MG63 (cell line): ENCODE measurements at regions not wholly inside any gene's neighbourhood (a gene's known extent, or its start where the extent isn't known, plus 50 kb on each side); places are given as distances from the start of the nearest gene placed in this dataset.
"Not testable (repeated sequence)": the region's sequence is repeated elsewhere in the genome, so short reads cannot be mapped to it uniquely, and the experiment has no call there.

ENCODE experiments used
- DNase-seq: peaks from one replicate; pipeline ENCODE4 v3.0.0-alpha.2; 2020
- H3K27me3 ChIP-seq: fragments of 250-450 bp; sonication (Bioruptor Pico); 2 replicates; pipeline ENCODE4 v1.5.1; 2020; ENCODE audit warnings: mild to moderate bottlenecking, moderate library complexity
- H3K36me3 ChIP-seq: fragments of 250-450 bp; sonication (Bioruptor Pico); 2 replicates; pipeline ENCODE4 v1.5.1; 2020; ENCODE audit warnings: mild to moderate bottlenecking, moderate library complexity
- H3K4me3 ChIP-seq: fragments of 250-450 bp; sonication (Bioruptor Pico); 2 replicates; pipeline ENCODE4 v1.5.1; 2020; ENCODE audit warnings: mild to moderate bottlenecking, moderate library complexity
- H3K9me3 ChIP-seq: fragments of 250-450 bp; sonication (Bioruptor Pico); 2 replicates; pipeline ENCODE4 v1.5.1; 2020; ENCODE audit warnings: mild to moderate bottlenecking, moderate library complexity

DNA sequence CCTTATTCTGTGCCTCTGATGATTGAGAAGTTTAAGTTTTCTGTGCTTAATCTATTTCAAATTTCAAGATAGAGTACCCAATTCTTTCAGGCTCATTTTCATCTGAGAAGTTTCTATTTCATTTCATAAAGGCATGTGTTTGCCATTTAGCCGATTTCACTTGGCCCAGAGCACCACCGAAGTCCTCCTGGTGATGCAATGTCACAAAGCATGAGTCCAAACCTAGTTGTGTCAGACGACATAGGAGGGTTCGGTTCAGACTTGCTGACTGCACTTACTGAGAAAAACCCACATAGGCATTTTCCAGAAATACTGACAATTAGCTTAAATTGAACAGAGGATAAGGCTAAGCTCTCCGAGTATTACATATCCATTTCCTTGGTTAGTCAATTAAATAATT is 152.4 kb upstream of the FAR2 start:
- no peak for DNase-seq
- no peak overlapping the region for H3K4me3 ChIP-seq
- no peaks in the 10 kb centered on the region for H3K9me3 ChIP-seq
- H3K36me3 ChIP-seq = no peaks in the 10 kb centered on the region
- H3K27me3 ChIP-seq = no peaks in the 10 kb centered on the region

- H3K36me3 ChIP-seq = no peaks in the 10 kb centered on the region
- no peak for DNase-seq
- no peak overlapping the region for H3K4me3 ChIP-seq
- H3K9me3 ChIP-seq = no peaks in the 10 kb centered on the region
- H3K27me3 ChIP-seq = no peaks in the 10 kb centered on the region
These were observed 150.4 kb upstream of the FAR2 start for GRCh38 chr12:28998662-28999120.

GRCh38 chr12:29004066-29004935 is 144.8 kb upstream of the FAR2 start:
- H3K36me3 ChIP-seq = no peaks in the 10 kb centered on the region
- no peaks in the 10 kb centered on the region for H3K27me3 ChIP-seq
- H3K4me3 ChIP-seq = no peak overlapping the region
- no peaks in the 10 kb centered on the region for H3K9me3 ChIP-seq
- no peak for DNase-seq

- Histone ChIP-seq H3K9me3 (no peaks in the 10 kb centered on the region), H3K27me3 (no peaks in the 10 kb centered on the region), H3K4me3 (no peak overlapping the region), H3K36me3 (no peaks in the 10 kb centered on the region)
- no peak for DNase-seq
These were observed 144.2 kb upstream of the FAR2 start for GRCh38 chr12:29004936-29005304.

GRCh38 chr12:29008786-29009185 is 140.3 kb upstream of the FAR2 start:
- Histone ChIP-seq H3K9me3 (no peaks in the 10 kb centered on the region), H3K4me3 (no peak overlapping the region), H3K36me3 (no peaks in the 10 kb centered on the region), H3K27me3 (no peaks in the 10 kb centered on the region)
- no peak for DNase-seq

DNA sequence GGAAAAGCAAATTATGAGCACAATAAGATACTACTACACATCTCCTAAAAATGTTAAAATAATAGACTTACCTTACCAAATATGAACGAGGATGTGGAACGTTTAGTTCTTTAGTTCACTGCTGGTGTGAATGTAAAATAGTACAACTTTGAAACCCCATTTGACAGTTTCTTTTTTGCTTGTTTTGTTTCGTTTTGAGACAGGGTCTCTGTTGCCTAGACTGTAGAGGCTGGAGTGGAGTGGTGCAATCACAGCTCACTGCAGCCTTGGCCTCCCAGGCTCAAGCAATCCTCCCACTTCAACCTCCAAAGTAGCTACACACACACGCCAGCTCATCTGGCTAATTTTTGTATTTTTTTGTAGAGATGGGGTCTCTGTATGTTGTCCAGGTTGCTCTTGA is 136.4 kb upstream of the FAR2 start:
- no peak overlapping the region for H3K4me3 ChIP-seq
- H3K9me3 ChIP-seq = no peaks in the 10 kb centered on the region
- H3K27me3 ChIP-seq = no peaks in the 10 kb centered on the region
- DNase-seq = no peak
- H3K36me3 ChIP-seq = no peaks in the 10 kb centered on the region

GRCh38 chr12:29017532-29017931 is 131.5 kb upstream of the FAR2 start:
- H3K27me3 ChIP-seq, H3K36me3 ChIP-seq, H3K4me3 ChIP-seq, DNase-seq, H3K9me3 ChIP-seq: not testable (repeated sequence)

- DNase-seq = no peak
- H3K9me3 ChIP-seq = no peaks in the 10 kb centered on the region
- no peaks in the 10 kb centered on the region for H3K27me3 ChIP-seq
- no peaks in the 10 kb centered on the region for H3K36me3 ChIP-seq
- no peak overlapping the region for H3K4me3 ChIP-seq
These were observed 125.5 kb upstream of the FAR2 start for GRCh38 chr12:29023436-29024076.

- H3K9me3 ChIP-seq = no peaks in the 10 kb centered on the region
- no peaks in the 10 kb centered on the region for H3K36me3 ChIP-seq
- no peak for DNase-seq
- no peak overlapping the region for H3K4me3 ChIP-seq
- no peaks in the 10 kb centered on the region for H3K27me3 ChIP-seq
These were observed 125.0 kb upstream of the FAR2 start for GRCh38 chr12:29024117-29024516.

DNA sequence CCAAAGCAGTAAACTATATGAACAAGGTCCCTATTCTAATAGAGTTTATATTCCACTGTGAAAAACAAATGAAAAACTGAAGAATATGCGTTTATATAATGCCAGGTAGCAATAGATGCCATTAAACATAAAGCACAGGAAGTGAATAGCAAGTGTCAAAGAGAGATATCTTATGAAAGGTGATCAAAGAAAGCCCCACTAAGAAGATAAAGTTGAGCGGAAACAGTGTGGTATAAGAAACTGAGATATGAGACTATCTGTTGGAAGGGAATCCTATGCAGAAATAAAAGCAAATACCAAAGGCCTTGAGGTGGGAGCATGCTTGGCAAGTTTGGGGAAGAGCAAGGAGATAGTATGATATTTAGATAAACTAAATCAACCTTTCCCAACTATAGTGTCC is 123.1 kb upstream of the FAR2 start:
- Histone ChIP-seq H3K4me3 (no peak overlapping the region), H3K36me3 (no peaks in the 10 kb centered on the region), H3K9me3 (no peaks in the 10 kb centered on the region), H3K27me3 (no peaks in the 10 kb centered on the region)
- DNase-seq = no peak

DNA sequence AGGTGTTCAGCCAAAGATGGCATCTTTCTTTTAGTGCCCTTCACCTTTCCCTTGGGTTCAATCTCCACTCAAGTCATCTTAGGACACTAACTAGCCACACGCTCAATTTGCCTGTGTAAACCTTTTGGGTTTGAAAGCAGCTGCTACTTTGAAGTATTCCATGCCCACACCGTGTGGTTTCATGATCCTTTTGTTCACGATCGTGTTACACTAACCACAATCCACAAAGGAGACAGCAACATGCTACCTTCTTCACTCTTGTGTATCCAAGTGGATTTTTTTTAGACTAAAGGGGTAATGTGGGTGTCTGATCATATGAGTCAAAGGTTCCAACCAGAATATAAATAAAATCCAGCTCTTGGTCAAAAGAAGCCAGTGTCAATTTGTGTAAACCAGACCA is 122.7 kb upstream of the FAR2 start:
- no peak for DNase-seq
- H3K27me3 ChIP-seq = no peaks in the 10 kb centered on the region
- no peaks in the 10 kb centered on the region for H3K36me3 ChIP-seq
- no peaks in the 10 kb centered on the region for H3K9me3 ChIP-seq
- no peak overlapping the region for H3K4me3 ChIP-seq

GRCh38 chr12:29029484-29029883 is 119.6 kb upstream of the FAR2 start:
- not testable (repeated sequence) for H3K27me3 ChIP-seq, H3K4me3 ChIP-seq, DNase-seq, H3K36me3 ChIP-seq, H3K9me3 ChIP-seq

DNA sequence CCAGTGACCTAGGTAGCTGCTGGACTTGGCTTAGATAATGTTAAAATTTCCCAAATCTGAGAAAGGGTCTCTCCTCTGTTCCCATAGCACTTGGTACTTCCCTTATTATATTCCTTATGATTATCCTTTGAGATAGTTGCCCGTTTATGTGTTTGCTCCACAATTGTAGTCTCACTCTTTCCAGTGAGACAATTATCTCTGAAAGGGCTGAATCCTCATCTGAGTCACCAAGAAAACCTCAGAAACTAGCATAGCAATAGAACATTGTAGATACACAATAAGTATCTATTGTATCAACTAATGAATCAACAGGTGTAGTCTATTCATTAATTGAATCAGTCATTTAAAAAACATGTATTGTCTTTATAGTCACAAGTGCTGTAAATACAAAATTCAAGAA is 119.1 kb upstream of the FAR2 start:
- no peaks in the 10 kb centered on the region for H3K36me3 ChIP-seq
- H3K4me3 ChIP-seq = no peak overlapping the region
- H3K27me3 ChIP-seq = no peaks in the 10 kb centered on the region
- H3K9me3 ChIP-seq = no peaks in the 10 kb centered on the region
- DNase-seq = no peak

DNA sequence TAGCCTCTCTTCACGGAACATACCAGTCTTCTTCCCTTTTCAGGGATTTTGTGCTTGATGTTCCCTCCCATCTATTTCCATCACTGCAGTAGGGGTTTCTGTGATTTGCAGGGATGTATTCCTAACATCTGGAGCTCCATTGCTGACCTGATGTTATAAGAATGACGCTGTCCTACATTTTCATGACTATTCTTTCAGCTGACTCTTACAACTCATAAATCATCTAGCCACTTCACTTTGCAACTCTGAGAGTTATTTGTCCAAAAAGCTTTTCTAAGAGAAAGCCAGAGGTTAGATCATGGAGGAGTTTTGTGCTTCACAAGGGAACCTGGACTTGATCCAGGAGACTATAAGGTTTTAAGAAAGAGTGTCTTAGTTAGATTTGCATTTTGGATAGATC is 116.6 kb upstream of the FAR2 start:
- Histone ChIP-seq H3K36me3 (no peaks in the 10 kb centered on the region), H3K9me3 (no peaks in the 10 kb centered on the region), H3K27me3 (no peaks in the 10 kb centered on the region), H3K4me3 (no peak overlapping the region)
- DNase-seq = no peak

GRCh38 chr12:29033519-29033918 is 115.6 kb upstream of the FAR2 start:
- H3K4me3 ChIP-seq = no peak overlapping the region
- H3K9me3 ChIP-seq = no peaks in the 10 kb centered on the region
- H3K36me3 ChIP-seq = no peaks in the 10 kb centered on the region
- H3K27me3 ChIP-seq = no peaks in the 10 kb centered on the region
- no peak for DNase-seq

DNA sequence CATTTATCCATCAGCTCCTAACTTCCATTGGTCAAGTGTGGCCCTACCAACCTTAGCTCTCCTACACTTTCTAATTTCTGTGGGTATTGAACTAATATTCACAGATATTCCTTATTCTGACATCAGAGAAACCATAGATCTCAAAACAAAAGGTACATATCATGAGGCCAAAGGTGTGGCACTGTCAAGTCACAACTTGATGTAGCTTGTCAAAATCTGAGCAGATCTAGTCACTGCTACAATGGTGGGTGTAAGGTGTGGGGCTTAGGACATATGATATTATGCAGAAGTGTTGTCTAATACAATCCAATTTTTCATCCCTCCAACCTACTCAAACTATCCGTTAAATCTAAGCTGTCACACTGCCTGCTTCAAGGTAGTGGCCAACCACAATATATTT is 114.0 kb upstream of the FAR2 start:
- Histone ChIP-seq H3K36me3 (no peaks in the 10 kb centered on the region), H3K27me3 (no peaks in the 10 kb centered on the region)
- DNase-seq = no peak

GRCh38 chr12:29039013-29039412 is 110.1 kb upstream of the FAR2 start:
- peak; percentile 25 for DNase-seq
- H3K27me3 ChIP-seq = no peaks in the 10 kb centered on the region
- no peaks in the 10 kb centered on the region for H3K36me3 ChIP-seq
- H3K4me3 ChIP-seq = no peak overlapping the region
- H3K9me3 ChIP-seq = no peaks in the 10 kb centered on the region

More for the DNA sequence above, 114.0 kb upstream of the FAR2 start:
- no peak overlapping the region for H3K4me3 ChIP-seq
- no peaks in the 10 kb centered on the region for H3K9me3 ChIP-seq

DNA sequence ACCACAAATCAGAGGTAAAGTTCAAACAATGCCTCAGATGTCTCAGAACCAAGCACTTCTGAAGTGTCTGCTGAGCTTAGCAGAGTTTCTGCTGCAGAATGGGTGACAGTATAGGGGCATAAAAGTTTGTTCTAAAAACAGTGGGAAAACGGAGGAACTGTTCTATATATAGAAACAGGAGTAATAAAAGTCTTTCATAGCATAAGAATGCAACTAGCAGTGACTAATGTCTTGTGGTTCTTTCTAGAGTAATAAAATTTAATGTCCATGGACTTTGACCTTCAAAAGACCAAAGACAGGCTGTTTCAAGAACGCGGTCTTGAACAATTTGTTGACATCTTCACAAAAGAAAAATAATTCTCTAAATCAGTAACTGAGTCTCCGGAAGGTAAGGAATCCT is 107.5 kb upstream of the FAR2 start:
- H3K4me3 ChIP-seq = no peak overlapping the region
- no peak for DNase-seq

More for the DNA sequence above, 107.5 kb upstream of the FAR2 start:
- H3K27me3 ChIP-seq = no peaks in the 10 kb centered on the region
- H3K9me3 ChIP-seq = no peaks in the 10 kb centered on the region
- no peaks in the 10 kb centered on the region for H3K36me3 ChIP-seq
